ENCODE measurements at regions not wholly inside any gene's neighbourhood (a gene's known extent, or its start where the extent isn't known, plus 50 kb on each side); places are given as distances from the start of the nearest gene placed in this dataset.

DNA sequence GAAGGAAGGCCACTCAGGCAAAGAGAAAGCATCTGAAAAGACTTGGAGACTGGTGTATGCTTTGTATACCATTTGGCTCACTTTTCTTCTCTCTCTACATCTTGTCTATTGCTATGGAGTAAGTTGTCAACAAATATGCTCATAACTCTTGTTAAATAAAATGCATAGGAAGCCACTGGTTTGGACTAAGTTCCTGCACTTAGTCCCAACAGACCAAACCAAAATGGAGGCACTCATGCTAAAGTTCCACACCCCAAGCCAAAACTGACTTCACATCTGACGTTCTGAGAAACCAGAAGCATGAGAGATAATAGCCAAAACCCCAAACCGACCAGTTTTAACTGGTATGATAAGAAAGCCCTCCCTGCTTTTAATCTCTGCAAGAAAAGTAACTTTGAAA is 135.3 kb upstream of the LYPLAL1 start:
- WGBS (ENCODE audit: low lambda C conversion rate) = 16% methylated on average over 2 of the region's 2 CpGs
- H3K79me2 ChIP-seq (ENCODE audit: insufficient read depth, low read length) = no peaks in the 10 kb centered on the region
- ATAC-seq = no peak
- intact Hi-C loops (cut with micrococcal nuclease; ENCODE audit: unreplicated experiment) = no loop called here
- BruUV-seq (replicated peaks) = no TSS peak
- H2AFZ ChIP-seq (ENCODE audit: low read length) = no peak overlapping the region
- H3K27ac ChIP-seq (ENCODE audit: extremely low read length, insufficient read depth, low read length) = no peak overlapping the region
- H3K4me1 ChIP-seq (ENCODE audit: insufficient read depth, low read length) = no peaks in the 10 kb centered on the region; the same call in 1 of the 2 replicates
- no peaks in the 10 kb centered on the region for H4K20me1 ChIP-seq (ENCODE audit: insufficient read depth, low read length)
- H3K9me3 ChIP-seq (ENCODE audit: low read length) = no peaks in the 10 kb centered on the region
- no peak overlapping the region for H3K4me2 ChIP-seq (ENCODE audit: low read depth, low read length)
- ChIA-PET CTCF (ENCODE audit: low intra/inter-chr PET ratio, low total read pairs) (no interaction called here), POLR2A (no interaction called here)
- in situ Hi-C loops (cut with HindIII; ENCODE audit: extremely low pct_ligation_motif_present, low pct_unique_long_range_greater_than_20kb) = no loop called here
- no peaks in the 10 kb centered on the region for H3K36me3 ChIP-seq (replicated peaks in 1 of 2; ENCODE audit: control insufficient read depth in 1 of 2, insufficient read depth in 2 of 2, low read length in 2 of 2)
- H3K27me3 ChIP-seq (ENCODE audit: control insufficient read depth in 1 of 2, insufficient read depth in 2 of 2, low read length in 2 of 2) = no peaks in the 10 kb centered on the region
- no peak overlapping the region for H3K9ac ChIP-seq (ENCODE audit: insufficient read depth, low read depth, low read length)
- no peak for FAIRE-seq
- H3K4me3 ChIP-seq (replicated peaks in 1 of 3; ENCODE audit: insufficient read depth in 1 of 3, low read depth in 2 of 3, low read length in 3 of 3) = no peak overlapping the region
- DNase-seq (ENCODE audit: low spot score) = no peak
- TF ChIP-seq HMG20B (CRISPR knock-in tag; conservative IDR thresholded peaks at IDR 0.05) = no peak
- TF ChIP-seq, protein P1, sequence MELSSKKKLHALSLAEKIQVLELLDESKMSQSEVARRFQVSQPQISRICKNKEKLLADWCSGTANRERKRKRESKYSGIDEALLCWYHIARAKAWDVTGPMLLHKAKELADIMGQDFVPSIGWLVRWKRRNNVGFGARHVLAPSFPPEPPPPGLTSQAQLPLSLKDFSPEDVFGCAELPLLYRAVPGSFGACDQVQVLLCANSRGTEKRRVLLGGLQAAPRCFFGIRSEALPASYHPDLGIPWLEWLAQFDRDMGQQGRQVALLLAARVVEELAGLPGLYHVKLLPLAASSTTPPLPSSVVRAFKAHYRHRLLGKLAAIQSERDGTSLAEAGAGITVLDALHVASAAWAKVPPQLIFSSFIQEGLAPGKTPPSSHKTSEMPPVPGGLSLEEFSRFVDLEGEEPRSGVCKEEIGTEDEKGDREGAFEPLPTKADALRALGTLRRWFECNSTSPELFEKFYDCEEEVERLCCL (CRISPR knock-in tag; IDR thresholded peaks at IDR 0.05; ENCODE audit: borderline replicate concordance) = no peak
- TF ChIP-seq, protein P2, sequence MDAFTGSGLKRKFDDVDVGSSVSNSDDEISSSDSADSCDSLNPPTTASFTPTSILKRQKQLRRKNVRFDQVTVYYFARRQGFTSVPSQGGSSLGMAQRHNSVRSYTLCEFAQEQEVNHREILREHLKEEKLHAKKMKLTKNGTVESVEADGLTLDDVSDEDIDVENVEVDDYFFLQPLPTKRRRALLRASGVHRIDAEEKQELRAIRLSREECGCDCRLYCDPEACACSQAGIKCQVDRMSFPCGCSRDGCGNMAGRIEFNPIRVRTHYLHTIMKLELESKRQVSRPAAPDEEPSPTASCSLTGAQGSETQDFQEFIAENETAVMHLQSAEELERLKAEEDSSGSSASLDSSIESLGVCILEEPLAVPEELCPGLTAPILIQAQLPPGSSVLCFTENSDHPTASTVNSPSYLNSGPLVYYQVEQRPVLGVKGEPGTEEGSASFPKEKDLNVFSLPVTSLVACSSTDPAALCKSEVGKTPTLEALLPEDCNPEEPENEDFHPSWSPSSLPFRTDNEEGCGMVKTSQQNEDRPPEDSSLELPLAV (CRISPR knock-in tag; conservative IDR thresholded peaks at IDR 0.05; ENCODE audit: low read depth) = no peak
- TF ChIP-seq, protein P3, sequence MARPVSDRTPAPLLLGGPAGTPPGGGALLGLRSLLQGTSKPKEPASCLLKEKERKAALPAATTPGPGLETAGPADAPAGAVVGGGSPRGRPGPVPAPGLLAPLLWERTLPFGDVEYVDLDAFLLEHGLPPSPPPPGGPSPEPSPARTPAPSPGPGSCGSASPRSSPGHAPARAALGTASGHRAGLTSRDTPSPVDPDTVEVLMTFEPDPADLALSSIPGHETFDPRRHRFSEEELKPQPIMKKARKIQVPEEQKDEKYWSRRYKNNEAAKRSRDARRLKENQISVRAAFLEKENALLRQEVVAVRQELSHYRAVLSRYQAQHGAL (CRISPR knock-in tag; IDR thresholded peaks at IDR 0.05; ENCODE audit: not compliant biosample characterization) = no peak
- TF ChIP-seq ZNF772 (CRISPR knock-in tag; IDR thresholded peaks at IDR 0.05) = no peak
- TF ChIP-seq, protein P4, sequence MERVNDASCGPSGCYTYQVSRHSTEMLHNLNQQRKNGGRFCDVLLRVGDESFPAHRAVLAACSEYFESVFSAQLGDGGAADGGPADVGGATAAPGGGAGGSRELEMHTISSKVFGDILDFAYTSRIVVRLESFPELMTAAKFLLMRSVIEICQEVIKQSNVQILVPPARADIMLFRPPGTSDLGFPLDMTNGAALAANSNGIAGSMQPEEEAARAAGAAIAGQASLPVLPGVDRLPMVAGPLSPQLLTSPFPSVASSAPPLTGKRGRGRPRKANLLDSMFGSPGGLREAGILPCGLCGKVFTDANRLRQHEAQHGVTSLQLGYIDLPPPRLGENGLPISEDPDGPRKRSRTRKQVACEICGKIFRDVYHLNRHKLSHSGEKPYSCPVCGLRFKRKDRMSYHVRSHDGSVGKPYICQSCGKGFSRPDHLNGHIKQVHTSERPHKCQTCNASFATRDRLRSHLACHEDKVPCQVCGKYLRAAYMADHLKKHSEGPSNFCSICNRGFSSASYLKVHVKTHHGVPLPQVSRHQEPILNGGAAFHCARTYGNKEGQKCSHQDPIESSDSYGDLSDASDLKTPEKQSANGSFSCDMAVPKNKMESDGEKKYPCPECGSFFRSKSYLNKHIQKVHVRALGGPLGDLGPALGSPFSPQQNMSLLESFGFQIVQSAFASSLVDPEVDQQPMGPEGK (CRISPR knock-in tag; IDR thresholded peaks at IDR 0.05) = no peak
- TF ChIP-seq NFATC3 (CRISPR knock-in tag; IDR thresholded peaks at IDR 0.05) = no peak
- TF ChIP-seq, protein P5, sequence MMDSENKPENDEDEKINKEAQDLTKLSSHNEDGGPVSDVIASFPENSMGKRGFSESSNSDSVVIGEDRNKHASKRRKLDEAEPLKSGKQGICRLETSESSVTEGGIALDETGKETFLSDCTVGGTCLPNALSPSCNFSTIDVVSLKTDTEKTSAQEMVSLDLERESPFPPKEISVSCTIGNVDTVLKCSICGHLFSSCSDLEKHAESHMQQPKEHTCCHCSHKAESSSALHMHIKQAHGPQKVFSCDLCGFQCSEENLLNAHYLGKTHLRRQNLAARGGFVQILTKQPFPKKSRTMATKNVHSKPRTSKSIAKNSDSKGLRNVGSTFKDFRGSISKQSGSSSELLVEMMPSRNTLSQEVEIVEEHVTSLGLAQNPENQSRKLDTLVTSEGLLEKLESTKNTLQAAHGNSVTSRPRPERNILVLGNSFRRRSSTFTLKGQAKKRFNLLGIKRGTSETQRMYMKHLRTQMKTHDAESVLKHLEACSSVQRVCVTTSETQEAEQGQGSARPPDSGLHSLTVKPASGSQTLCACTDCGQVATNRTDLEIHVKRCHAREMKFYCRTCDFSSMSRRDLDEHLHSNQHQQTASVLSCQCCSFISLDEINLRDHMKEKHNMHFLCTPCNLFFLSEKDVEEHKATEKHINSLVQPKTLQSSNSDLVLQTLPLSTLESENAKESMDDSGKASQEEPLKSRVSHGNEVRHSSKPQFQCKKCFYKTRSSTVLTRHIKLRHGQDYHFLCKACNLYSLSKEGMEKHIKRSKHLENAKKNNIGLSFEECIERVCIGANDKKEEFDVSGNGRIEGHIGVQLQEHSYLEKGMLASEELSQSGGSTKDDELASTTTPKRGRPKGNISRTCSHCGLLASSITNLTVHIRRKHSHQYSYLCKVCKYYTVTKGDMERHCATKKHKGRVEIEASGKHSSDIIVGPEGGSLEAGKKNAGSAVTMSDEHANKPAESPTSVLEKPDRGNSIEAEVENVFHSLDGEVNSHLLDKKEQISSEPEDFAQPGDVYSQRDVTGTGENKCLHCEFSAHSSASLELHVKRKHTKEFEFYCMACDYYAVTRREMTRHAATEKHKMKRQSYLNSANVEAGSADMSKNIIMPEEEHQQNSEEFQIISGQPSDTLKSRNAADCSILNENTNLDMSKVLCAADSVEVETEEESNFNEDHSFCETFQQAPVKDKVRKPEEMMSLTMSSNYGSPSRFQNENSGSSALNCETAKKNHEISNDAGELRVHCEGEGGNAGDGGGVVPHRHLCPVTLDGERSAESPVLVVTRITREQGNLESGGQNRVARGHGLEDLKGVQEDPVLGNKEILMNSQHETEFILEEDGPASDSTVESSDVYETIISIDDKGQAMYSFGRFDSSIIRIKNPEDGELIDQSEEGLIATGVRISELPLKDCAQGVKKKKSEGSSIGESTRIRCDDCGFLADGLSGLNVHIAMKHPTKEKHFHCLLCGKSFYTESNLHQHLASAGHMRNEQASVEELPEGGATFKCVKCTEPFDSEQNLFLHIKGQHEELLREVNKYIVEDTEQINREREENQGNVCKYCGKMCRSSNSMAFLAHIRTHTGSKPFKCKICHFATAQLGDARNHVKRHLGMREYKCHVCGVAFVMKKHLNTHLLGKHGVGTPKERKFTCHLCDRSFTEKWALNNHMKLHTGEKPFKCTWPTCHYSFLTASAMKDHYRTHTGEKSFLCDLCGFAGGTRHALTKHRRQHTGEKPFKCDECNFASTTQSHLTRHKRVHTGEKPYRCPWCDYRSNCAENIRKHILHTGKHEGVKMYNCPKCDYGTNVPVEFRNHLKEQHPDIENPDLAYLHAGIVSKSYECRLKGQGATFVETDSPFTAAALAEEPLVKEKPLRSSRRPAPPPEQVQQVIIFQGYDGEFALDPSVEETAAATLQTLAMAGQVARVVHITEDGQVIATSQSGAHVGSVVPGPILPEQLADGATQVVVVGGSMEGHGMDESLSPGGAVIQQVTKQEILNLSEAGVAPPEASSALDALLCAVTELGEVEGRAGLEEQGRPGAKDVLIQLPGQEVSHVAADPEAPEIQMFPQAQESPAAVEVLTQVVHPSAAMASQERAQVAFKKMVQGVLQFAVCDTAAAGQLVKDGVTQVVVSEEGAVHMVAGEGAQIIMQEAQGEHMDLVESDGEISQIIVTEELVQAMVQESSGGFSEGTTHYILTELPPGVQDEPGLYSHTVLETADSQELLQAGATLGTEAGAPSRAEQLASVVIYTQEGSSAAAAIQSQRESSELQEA (CRISPR knock-in tag; IDR thresholded peaks at IDR 0.05; ENCODE audit: not compliant biosample characterization) = no peak
- TF ChIP-seq LCORL (IDR thresholded peaks at IDR 0.05) = no peak
- no peak for TF ChIP-seq LCORL (CRISPR knock-in tag; IDR thresholded peaks at IDR 0.05)
- no peak for TF ChIP-seq ZNF224 (CRISPR knock-in tag; IDR thresholded peaks at IDR 0.05)

Data from HepG2 (cell line).